GM23338 (cell line): ENCODE measurements at regions not wholly inside any gene's neighbourhood (a gene's known extent, or its start where the extent isn't known, plus 50 kb on each side); places are given as distances from the start of the nearest gene placed in this dataset.
A peak's percentile ranks its signal among the peaks of the same experiment; 100 is the strongest.

Source experiments
- ATAC-seq: fragments of 200-7000 bp; cut with Tn5 transposase; 3 replicates; pipeline ENCODE4 v1.9.1; 2020
- DNase-seq: peaks from one replicate; pipeline ENCODE4 v3.0.0-alpha.2; 2015; ENCODE audit warnings: low spot score
- H2AFZ ChIP-seq: fragments of 200-600 bp; sonication (generic); 2 replicates; pipeline ENCODE4 v1.8.0; 2016; ENCODE audit warnings: antibody characterized with exemption, mild to moderate bottlenecking, moderate library complexity
- H3F3A ChIP-seq: fragments of 200-600 bp; sonication (generic); replicated peaks from 2 replicates; pipeline ENCODE4 v1.8.0; 2017; ENCODE audit warnings: antibody characterized with exemption, mixed run types, low read depth
- H3K27ac ChIP-seq: fragments of 200-600 bp; sonication (generic); 2 replicates; pipeline ENCODE4 v1.6.1; 2016; ENCODE audit warnings: low read depth
- H3K27me3 ChIP-seq: fragments of 200-600 bp; sonication (generic); 2 replicates; pipeline ENCODE4 v1.8.0; 2016; ENCODE audit warnings: mild to moderate bottlenecking, mixed run types, moderate library complexity; ENCODE audit not compliant: insufficient read depth
- H3K36me3 ChIP-seq: fragments of 200-600 bp; sonication (generic); 2 replicates; pipeline ENCODE4 v1.8.0; 2016; ENCODE audit warnings: mild to moderate bottlenecking; ENCODE audit not compliant: insufficient read depth
- H3K4me1 ChIP-seq: fragments of 200-600 bp; sonication (generic); 2 replicates; pipeline ENCODE4 v1.8.0; 2016; ENCODE audit warnings: mild to moderate bottlenecking, moderate library complexity; ENCODE audit not compliant: insufficient read depth
- H3K4me2 ChIP-seq: fragments of 200-600 bp; sonication (generic); 2 replicates; pipeline ENCODE4 v1.7.1; 2017; ENCODE audit warnings: mixed run types
- H3K4me3 ChIP-seq: fragments of 200-600 bp; sonication (generic); 2 replicates; pipeline ENCODE4 v1.6.1; 2016; ENCODE audit warnings: mixed run types
- H3K79me2 ChIP-seq: fragments of 200-600 bp; sonication (generic); replicated peaks from 2 replicates; pipeline ENCODE4 v1.8.0; 2017; ENCODE audit warnings: mild to moderate bottlenecking; ENCODE audit not compliant: insufficient read depth
- H3K9me2 ChIP-seq: fragments of 200-600 bp; sonication (generic); 2 replicates; pipeline ENCODE4 v1.8.0; 2017; ENCODE audit not compliant: insufficient read depth
- H4K20me1 ChIP-seq: fragments of 200-600 bp; sonication (generic); replicated peaks from 2 replicates; pipeline ENCODE4 v1.8.0; 2017; ENCODE audit warnings: mild to moderate bottlenecking; ENCODE audit not compliant: insufficient read depth
- H3K27ac Mint-ChIP-seq: 2 replicates; pipeline ENCODE4 v1.8.0; 2020; ENCODE audit warnings: inconsistent platforms, mild to moderate bottlenecking, moderate library complexity, mixed read lengths
- H3K27me3 Mint-ChIP-seq: 3 replicates; pipeline ENCODE4 v1.8.0; 2022; ENCODE audit warnings: low read depth, mild to moderate bottlenecking, moderate library complexity, mixed read lengths, inconsistent platforms; ENCODE audit not compliant: insufficient read depth, poor library complexity
- H3K36me3 Mint-ChIP-seq: 3 replicates; pipeline ENCODE4 v1.8.0; 2021; ENCODE audit warnings: low read depth, mild to moderate bottlenecking, inconsistent platforms, moderate library complexity, mixed read lengths
- H3K4me1 Mint-ChIP-seq: 3 replicates; pipeline ENCODE4 v1.8.0; 2020; ENCODE audit warnings: mild to moderate bottlenecking, inconsistent platforms, mixed read lengths
- H3K4me3 Mint-ChIP-seq: 3 replicates; pipeline ENCODE4 v1.8.0; 2021; ENCODE audit warnings: moderate library complexity, mild to moderate bottlenecking, inconsistent platforms, mixed read lengths
- H3K9me3 Mint-ChIP-seq: 3 replicates; pipeline ENCODE4 v1.8.0; 2020; ENCODE audit warnings: moderate library complexity, mild to moderate bottlenecking, inconsistent platforms, mixed read lengths
- CREB1 ChIP-seq: fragments of 250-450 bp; sonication (Bioruptor Pico); IDR thresholded peaks from 2 replicates; pipeline ENCODE4 v1.5.0; 2020; ENCODE audit warnings: low read depth, mild to moderate bottlenecking, moderate library complexity
- POLR2AphosphoS5 ChIP-seq: IDR thresholded peaks from 2 replicates; pipeline ENCODE4 v1.6.1; 2016; ENCODE audit warnings: antibody characterized with exemption, low read depth
- STAT1 ChIP-seq: IDR thresholded peaks from one replicate; pipeline ENCODE4 v1.6.1; 2016; ENCODE audit warnings: antibody characterized with exemption; ENCODE audit not compliant: unreplicated experiment
- ZNF114 ChIP-seq: fragments of 250-450 bp; sonication (Bioruptor Pico); IDR thresholded peaks from 2 replicates; pipeline ENCODE4 v1.5.0; 2020; ENCODE audit warnings: mild to moderate bottlenecking, moderate library complexity
- TF ChIP-seq, protein P1 (sequence below): IDR thresholded peaks from one replicate; pipeline ENCODE4 v1.6.1; 2018; ENCODE audit warnings: antibody characterized with exemption; ENCODE audit not compliant: unreplicated experiment
- TF ChIP-seq, protein P2 (sequence below): IDR thresholded peaks from 2 replicates; pipeline ENCODE4 v1.6.1; 2016; ENCODE audit warnings: antibody characterized with exemption
- TF ChIP-seq, protein P3 (sequence below): fragments of 250-450 bp; sonication (Bioruptor Pico); IDR thresholded peaks from 2 replicates; pipeline ENCODE4 v1.5.0; 2020; ENCODE audit warnings: mild to moderate bottlenecking, moderate library complexity

DNA sequence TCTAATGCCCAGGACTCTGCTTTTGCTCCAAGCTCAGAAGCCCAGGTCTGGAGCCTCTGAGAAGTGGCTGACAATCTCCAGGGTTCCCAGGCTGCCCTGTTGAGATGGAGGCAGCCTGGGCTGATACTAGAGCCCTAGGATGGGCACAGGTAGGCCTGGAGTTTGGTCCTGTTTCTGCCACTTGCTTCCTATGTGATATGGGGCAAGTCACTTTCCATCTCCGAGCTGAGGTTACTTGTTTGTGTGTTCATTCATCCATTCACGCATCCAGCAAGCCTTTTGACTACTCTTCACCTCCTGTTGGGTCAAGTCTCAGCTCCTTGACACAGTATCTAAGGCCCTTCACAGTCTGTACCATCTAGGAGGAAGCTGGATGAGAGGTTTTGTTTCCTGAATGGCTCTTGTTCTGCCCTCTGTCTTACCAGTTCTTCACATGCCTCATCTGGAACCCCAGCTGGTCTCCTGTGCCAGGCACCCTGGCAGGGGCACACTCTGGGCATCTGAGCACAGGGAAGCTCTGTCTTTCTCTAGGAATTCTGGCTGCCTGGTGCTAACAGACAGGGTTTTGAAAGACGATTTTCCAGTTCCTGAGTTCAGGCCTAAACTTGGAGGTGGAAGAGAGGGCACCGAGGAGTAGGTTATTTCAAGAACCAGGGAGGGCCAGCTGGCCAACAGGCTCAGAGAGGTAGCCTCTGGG lies 53.2 kb upstream of the AMPD3 start:
- no peaks in the 10 kb centered on the region; the same call in 1 of the 2 replicates for H3K9me2 ChIP-seq
- peaks cover 8% of the 10 kb centered on the region for H3K4me1 Mint-ChIP-seq
- H2AFZ ChIP-seq: peak overlapping the region; percentile 63; the same call in 1 of the 2 replicates
- ATAC-seq: no peak
- no peak overlapping the region for H3K27ac ChIP-seq
- H3K27ac Mint-ChIP-seq: no peak overlapping the region
- H3K4me1 ChIP-seq: peaks cover 4% of the 10 kb centered on the region; the same call in 1 of the 2 replicates
- H3K79me2 ChIP-seq: no peaks in the 10 kb centered on the region
- no peaks in the 10 kb centered on the region for H4K20me1 ChIP-seq
- H3K4me2 ChIP-seq: no peak overlapping the region
- H3F3A ChIP-seq: no peaks in the 10 kb centered on the region
- no peaks in the 10 kb centered on the region for H3K9me3 Mint-ChIP-seq
- no peaks in the 10 kb centered on the region for H3K36me3 Mint-ChIP-seq
- TF ChIP-seq STAT1 (no peak), CREB1 (CRISPR knock-in tag) (no peak), POLR2AphosphoS5 (no peak), ZNF114 (CRISPR knock-in tag) (no peak)
- TF ChIP-seq, protein P1, sequence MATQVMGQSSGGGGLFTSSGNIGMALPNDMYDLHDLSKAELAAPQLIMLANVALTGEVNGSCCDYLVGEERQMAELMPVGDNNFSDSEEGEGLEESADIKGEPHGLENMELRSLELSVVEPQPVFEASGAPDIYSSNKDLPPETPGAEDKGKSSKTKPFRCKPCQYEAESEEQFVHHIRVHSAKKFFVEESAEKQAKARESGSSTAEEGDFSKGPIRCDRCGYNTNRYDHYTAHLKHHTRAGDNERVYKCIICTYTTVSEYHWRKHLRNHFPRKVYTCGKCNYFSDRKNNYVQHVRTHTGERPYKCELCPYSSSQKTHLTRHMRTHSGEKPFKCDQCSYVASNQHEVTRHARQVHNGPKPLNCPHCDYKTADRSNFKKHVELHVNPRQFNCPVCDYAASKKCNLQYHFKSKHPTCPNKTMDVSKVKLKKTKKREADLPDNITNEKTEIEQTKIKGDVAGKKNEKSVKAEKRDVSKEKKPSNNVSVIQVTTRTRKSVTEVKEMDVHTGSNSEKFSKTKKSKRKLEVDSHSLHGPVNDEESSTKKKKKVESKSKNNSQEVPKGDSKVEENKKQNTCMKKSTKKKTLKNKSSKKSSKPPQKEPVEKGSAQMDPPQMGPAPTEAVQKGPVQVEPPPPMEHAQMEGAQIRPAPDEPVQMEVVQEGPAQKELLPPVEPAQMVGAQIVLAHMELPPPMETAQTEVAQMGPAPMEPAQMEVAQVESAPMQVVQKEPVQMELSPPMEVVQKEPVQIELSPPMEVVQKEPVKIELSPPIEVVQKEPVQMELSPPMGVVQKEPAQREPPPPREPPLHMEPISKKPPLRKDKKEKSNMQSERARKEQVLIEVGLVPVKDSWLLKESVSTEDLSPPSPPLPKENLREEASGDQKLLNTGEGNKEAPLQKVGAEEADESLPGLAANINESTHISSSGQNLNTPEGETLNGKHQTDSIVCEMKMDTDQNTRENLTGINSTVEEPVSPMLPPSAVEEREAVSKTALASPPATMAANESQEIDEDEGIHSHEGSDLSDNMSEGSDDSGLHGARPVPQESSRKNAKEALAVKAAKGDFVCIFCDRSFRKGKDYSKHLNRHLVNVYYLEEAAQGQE: no peak
- TF ChIP-seq, protein P2, sequence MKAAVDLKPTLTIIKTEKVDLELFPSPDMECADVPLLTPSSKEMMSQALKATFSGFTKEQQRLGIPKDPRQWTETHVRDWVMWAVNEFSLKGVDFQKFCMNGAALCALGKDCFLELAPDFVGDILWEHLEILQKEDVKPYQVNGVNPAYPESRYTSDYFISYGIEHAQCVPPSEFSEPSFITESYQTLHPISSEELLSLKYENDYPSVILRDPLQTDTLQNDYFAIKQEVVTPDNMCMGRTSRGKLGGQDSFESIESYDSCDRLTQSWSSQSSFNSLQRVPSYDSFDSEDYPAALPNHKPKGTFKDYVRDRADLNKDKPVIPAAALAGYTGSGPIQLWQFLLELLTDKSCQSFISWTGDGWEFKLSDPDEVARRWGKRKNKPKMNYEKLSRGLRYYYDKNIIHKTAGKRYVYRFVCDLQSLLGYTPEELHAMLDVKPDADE: no peak
- TF ChIP-seq, protein P3, sequence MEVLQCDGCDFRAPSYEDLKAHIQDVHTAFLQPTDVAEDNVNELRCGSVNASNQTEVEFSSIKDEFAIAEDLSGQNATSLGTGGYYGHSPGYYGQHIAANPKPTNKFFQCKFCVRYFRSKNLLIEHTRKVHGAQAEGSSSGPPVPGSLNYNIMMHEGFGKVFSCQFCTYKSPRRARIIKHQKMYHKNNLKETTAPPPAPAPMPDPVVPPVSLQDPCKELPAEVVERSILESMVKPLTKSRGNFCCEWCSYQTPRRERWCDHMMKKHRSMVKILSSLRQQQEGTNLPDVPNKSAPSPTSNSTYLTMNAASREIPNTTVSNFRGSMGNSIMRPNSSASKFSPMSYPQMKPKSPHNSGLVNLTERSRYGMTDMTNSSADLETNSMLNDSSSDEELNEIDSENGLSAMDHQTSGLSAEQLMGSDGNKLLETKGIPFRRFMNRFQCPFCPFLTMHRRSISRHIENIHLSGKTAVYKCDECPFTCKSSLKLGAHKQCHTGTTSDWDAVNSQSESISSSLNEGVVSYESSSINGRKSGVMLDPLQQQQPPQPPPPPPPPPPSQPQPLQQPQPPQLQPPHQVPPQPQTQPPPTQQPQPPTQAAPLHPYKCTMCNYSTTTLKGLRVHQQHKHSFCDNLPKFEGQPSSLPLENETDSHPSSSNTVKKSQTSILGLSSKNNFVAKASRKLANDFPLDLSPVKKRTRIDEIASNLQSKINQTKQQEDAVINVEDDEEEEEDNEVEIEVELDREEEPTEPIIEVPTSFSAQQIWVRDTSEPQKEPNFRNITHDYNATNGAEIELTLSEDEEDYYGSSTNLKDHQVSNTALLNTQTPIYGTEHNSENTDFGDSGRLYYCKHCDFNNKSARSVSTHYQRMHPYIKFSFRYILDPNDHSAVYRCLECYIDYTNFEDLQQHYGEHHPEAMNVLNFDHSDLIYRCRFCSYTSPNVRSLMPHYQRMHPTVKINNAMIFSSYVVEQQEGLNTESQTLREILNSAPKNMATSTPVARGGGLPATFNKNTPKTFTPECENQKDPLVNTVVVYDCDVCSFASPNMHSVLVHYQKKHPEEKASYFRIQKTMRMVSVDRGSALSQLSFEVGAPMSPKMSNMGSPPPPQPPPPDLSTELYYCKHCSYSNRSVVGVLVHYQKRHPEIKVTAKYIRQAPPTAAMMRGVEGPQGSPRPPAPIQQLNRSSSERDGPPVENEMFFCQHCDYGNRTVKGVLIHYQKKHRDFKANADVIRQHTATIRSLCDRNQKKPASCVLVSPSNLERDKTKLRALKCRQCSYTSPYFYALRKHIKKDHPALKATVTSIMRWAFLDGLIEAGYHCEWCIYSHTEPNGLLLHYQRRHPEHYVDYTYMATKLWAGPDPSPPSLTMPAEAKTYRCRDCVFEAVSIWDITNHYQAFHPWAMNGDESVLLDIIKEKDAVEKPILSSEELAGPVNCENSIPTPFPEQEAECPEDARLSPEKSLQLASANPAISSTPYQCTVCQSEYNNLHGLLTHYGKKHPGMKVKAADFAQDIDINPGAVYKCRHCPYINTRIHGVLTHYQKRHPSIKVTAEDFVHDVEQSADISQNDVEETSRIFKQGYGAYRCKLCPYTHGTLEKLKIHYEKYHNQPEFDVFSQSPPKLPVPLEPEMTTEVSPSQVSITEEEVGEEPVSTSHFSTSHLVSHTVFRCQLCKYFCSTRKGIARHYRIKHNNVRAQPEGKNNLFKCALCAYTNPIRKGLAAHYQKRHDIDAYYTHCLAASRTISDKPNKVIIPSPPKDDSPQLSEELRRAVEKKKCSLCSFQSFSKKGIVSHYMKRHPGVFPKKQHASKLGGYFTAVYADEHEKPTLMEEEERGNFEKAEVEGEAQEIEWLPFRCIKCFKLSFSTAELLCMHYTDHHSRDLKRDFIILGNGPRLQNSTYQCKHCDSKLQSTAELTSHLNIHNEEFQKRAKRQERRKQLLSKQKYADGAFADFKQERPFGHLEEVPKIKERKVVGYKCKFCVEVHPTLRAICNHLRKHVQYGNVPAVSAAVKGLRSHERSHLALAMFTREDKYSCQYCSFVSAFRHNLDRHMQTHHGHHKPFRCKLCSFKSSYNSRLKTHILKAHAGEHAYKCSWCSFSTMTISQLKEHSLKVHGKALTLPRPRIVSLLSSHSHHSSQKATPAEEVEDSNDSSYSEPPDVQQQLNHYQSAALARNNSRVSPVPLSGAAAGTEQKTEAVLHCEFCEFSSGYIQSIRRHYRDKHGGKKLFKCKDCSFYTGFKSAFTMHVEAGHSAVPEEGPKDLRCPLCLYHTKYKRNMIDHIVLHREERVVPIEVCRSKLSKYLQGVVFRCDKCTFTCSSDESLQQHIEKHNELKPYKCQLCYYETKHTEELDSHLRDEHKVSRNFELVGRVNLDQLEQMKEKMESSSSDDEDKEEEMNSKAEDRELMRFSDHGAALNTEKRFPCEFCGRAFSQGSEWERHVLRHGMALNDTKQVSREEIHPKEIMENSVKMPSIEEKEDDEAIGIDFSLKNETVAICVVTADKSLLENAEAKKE: no peak
- peaks cover 1% of the 10 kb centered on the region for H3K27me3 Mint-ChIP-seq
- H3K36me3 ChIP-seq: no peaks in the 10 kb centered on the region
- H3K27me3 ChIP-seq: no peaks in the 10 kb centered on the region
- no peak overlapping the region; the same call in 2 of the 3 replicates for H3K4me3 Mint-ChIP-seq
- DNase-seq: no peak
- H3K4me3 ChIP-seq: no peak overlapping the region
